HG02610 (cell line): ENCODE measurements at regions not wholly inside any gene's neighbourhood (a gene's known extent, or its start where the extent isn't known, plus 50 kb on each side); places are given as distances from the start of the nearest gene placed in this dataset.
"Not testable (repeated sequence)": the region's sequence is repeated elsewhere in the genome, so short reads cannot be mapped to it uniquely, and the experiment has no call there.

Experiments
- ATAC-seq: cut with Tn5 transposase; IDR thresholded peaks from one replicate; pipeline ENCODE4 v1.9.1; 2021; ENCODE audit warnings: mild to moderate bottlenecking, moderate library complexity; ENCODE audit not compliant: unreplicated experiment

- ATAC-seq = no peak
Measured at GRCh38 chr6:14882394-14883026, 363.4 kb upstream of the JARID2 start.

GRCh38 chr6:14883921-14884320 is 361.9 kb upstream of the JARID2 start:
- ATAC-seq = no peak

- ATAC-seq = no peak
Measured at GRCh38 chr6:14885498-14885897, 360.4 kb upstream of the JARID2 start.

- no peak for ATAC-seq
Measured at GRCh38 chr6:14887181-14887580, 358.7 kb upstream of the JARID2 start.

GRCh38 chr6:14887986-14888574 is 357.8 kb upstream of the JARID2 start:
- no peak for ATAC-seq

- ATAC-seq = no peak
Measured at GRCh38 chr6:14888575-14889000, 357.3 kb upstream of the JARID2 start.

GRCh38 chr6:14889188-14889587 is 356.7 kb upstream of the JARID2 start:
- no peak for ATAC-seq

- no peak for ATAC-seq
Measured at GRCh38 chr6:14889611-14890593, 356.0 kb upstream of the JARID2 start.

GRCh38 chr6:14891820-14892375 is 354.0 kb upstream of the JARID2 start:
- not testable (repeated sequence) for ATAC-seq

GRCh38 chr6:14894105-14894504 is 351.8 kb upstream of the JARID2 start:
- ATAC-seq = no peak

- ATAC-seq = no peak
Measured at GRCh38 chr6:14896475-14896874, 349.4 kb upstream of the JARID2 start.

GRCh38 chr6:14897831-14898230 is 348.0 kb upstream of the JARID2 start:
- no peak for ATAC-seq

- not testable (repeated sequence) for ATAC-seq
Measured at GRCh38 chr6:14899441-14899840, 346.4 kb upstream of the JARID2 start.

GRCh38 chr6:14900919-14901318 is 344.9 kb upstream of the JARID2 start:
- ATAC-seq = no peak

- ATAC-seq = no peak
Measured at GRCh38 chr6:14903176-14904038, 342.5 kb upstream of the JARID2 start.

GRCh38 chr6:14905201-14905600 is 340.7 kb upstream of the JARID2 start:
- ATAC-seq = no peak

- no peak for ATAC-seq
Measured at GRCh38 chr6:14906621-14907020, 339.2 kb upstream of the JARID2 start.

GRCh38 chr6:14910692-14911547 is 334.9 kb upstream of the JARID2 start:
- ATAC-seq = peak; percentile 88

- no peak for ATAC-seq
Measured at GRCh38 chr6:14912226-14912625, 333.6 kb upstream of the JARID2 start.
